CD4-positive, alpha-beta T cell (primary cell): ENCODE measurements at regions not wholly inside any gene's neighbourhood (a gene's known extent, or its start where the extent isn't known, plus 50 kb on each side); places are given as distances from the start of the nearest gene placed in this dataset.

Experiments used
- ATAC-seq: fragments of 200-7000 bp; cut with Tn5 transposase; one replicate; pipeline ENCODE4 v1.10.0; 2022; ENCODE audit warnings: mild to moderate bottlenecking; ENCODE audit not compliant: poor library complexity
- CTCF ChIA-PET: fragments of 350-600 bp; sonication (Branson Sonifier 250); formaldehyde crosslinking; loops from one replicate; lab custom pipeline; 2021; ENCODE audit warnings: antibody characterized with exemption, inconsistent platforms; lab: Charles Lee
- POLR2A ChIA-PET: fragments of 350-600 bp; sonication (Branson Sonifier 250); formaldehyde crosslinking; loops from one replicate; lab custom pipeline; 2021; ENCODE audit warnings: antibody characterized with exemption, inconsistent platforms; lab: Charles Lee
- DNase-seq, 14 experiments: peaks; one replicate each; pipeline ENCODE4 v3.0.0-alpha.2; 2013 to 2020; ENCODE audit warnings: mixed read lengths in 2 of 14
- H3K27ac ChIP-seq, 2 donors: one replicate each; pipeline versions ENCODE4 v1.5.1 to v1.7.0; 2013; ENCODE audit warnings: low read length in 2 of 2, low read depth in 1 of 2, mild to moderate bottlenecking in 1 of 2
- H3K27me3 ChIP-seq, 2 experiments: 1 replicate in 1 of 2; 2 replicates in 1 of 2; pipeline versions ENCODE4 v1.6.1 to v1.7.0; 2013; ENCODE audit warnings: low read length in 2 of 2, control low read depth in 1 of 2, mild to moderate bottlenecking in 1 of 2, moderate library complexity in 1 of 2; ENCODE audit not compliant: insufficient read depth in 2 of 2, control insufficient read depth in 1 of 2
- H3K36me3 ChIP-seq: one replicate; pipeline ENCODE4 v1.6.1; 2013; ENCODE audit warnings: low read length, control low read depth; ENCODE audit not compliant: insufficient read depth
- H3K4me1 ChIP-seq: one replicate; pipeline ENCODE4 v1.6.1; 2013; ENCODE audit warnings: low read length, control low read depth; ENCODE audit not compliant: insufficient read depth
- H3K4me3 ChIP-seq: one replicate; pipeline ENCODE4 v1.5.1; 2013; ENCODE audit warnings: mild to moderate bottlenecking, low read length, moderate library complexity
- H3K9me3 ChIP-seq, 2 experiments: 1 replicate in 1 of 2; 2 replicates in 1 of 2; pipeline versions ENCODE4 v1.6.1 to v1.7.0; 2013; ENCODE audit warnings: low read length in 2 of 2, mild to moderate bottlenecking in 2 of 2, control low read depth in 1 of 2, moderate library complexity in 1 of 2; ENCODE audit not compliant: control insufficient read depth in 1 of 2, insufficient read depth in 1 of 2
- H3K27ac Mint-ChIP-seq: one replicate; pipeline ENCODE4 v1.8.0; 2020; ENCODE audit warnings: mixed read lengths
- H3K27me3 Mint-ChIP-seq: one replicate; pipeline ENCODE4 v1.8.0; 2021; ENCODE audit warnings: mixed read lengths
- H3K36me3 Mint-ChIP-seq: one replicate; pipeline ENCODE4 v1.8.0; 2021; ENCODE audit warnings: low read depth, mixed read lengths
- H3K4me1 Mint-ChIP-seq: one replicate; pipeline ENCODE4 v1.8.0; 2021; ENCODE audit warnings: low read depth, mixed read lengths
- H3K4me3 Mint-ChIP-seq: one replicate; pipeline ENCODE4 v1.8.0; 2020; ENCODE audit warnings: mild to moderate bottlenecking, mixed read lengths
- H3K9me3 Mint-ChIP-seq: one replicate; pipeline ENCODE4 v1.8.0; 2020; ENCODE audit warnings: mixed read lengths
- intact Hi-C, 2 experiments: fragments of 100-400 bp; cut with DNase I in 1 of 2; cut with micrococcal nuclease in 1 of 2; formaldehyde crosslinking; loops; one replicate each; pipeline versions ENCODE4 v1.15.1 to v1.9.0; 2023 to 2025; cut with DNase I, micrococcal nuclease
- TF ChIP-seq, protein P1 (sequence below): fragments of 200-600 bp; IDR thresholded peaks from one replicate; pipeline ENCODE4 v1.8.0; 2022; ENCODE audit warnings: antibody characterized with exemption, mild to moderate bottlenecking

DNA sequence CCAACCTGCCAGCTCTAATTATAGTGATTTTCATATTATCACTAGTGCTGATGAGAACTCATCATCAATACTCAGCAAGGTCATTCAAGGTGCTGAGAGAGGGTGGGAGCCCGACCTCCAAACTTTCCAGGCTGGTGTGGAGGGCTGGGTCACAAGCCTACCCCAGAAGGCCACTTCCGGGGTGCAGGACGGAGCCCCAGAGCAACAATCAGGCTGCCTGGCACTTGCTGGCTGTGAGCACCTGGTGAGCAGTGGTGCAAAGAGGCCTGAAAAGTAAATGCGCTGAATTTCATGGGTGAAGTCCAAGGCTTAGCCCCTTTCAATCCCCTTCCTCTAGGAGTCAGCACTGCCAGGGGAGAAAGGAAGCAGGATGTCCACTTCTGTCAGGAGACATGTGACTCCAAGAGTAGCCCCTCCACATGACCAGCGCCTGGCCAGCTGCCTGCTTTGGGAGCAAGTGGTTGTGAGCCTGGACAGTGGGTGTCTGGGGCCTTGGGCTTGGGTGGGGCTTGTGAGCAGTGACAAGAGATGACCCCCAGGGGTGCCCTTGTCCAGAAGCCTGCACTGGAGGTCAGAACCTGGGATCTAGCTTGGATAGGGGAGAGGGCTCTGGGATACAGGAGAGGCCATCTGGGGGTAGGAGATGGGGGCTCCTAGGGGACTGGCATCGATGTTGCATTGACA, 165.0 kb upstream of the TLE3 start:
- peaks cover 55% of the 10 kb centered on the region for H3K4me1 Mint-ChIP-seq
- H3K4me1 ChIP-seq = peaks cover 70% of the 10 kb centered on the region
- no peak for ATAC-seq
- intact Hi-C loops = loop anchor here in 1 of 2 experiments (5.0 kb wide), 1 partner anchor 555 kb away; no protein-coding TSS in a partner anchor
- H3K27ac ChIP-seq = no peak overlapping the region
- ChIA-PET POLR2A (no interaction called here), CTCF (no interaction called here)
- H3K9me3 ChIP-seq = no peaks in the 10 kb centered on the region
- no peak overlapping the region for H3K27ac Mint-ChIP-seq
- no peak overlapping the region for H3K4me3 Mint-ChIP-seq
- H3K4me3 ChIP-seq = no peak overlapping the region
- H3K36me3 Mint-ChIP-seq = no peaks in the 10 kb centered on the region
- TF ChIP-seq, protein P1, sequence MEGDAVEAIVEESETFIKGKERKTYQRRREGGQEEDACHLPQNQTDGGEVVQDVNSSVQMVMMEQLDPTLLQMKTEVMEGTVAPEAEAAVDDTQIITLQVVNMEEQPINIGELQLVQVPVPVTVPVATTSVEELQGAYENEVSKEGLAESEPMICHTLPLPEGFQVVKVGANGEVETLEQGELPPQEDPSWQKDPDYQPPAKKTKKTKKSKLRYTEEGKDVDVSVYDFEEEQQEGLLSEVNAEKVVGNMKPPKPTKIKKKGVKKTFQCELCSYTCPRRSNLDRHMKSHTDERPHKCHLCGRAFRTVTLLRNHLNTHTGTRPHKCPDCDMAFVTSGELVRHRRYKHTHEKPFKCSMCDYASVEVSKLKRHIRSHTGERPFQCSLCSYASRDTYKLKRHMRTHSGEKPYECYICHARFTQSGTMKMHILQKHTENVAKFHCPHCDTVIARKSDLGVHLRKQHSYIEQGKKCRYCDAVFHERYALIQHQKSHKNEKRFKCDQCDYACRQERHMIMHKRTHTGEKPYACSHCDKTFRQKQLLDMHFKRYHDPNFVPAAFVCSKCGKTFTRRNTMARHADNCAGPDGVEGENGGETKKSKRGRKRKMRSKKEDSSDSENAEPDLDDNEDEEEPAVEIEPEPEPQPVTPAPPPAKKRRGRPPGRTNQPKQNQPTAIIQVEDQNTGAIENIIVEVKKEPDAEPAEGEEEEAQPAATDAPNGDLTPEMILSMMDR = no peak
- no peak for DNase-seq
- no peaks in the 10 kb centered on the region for H3K36me3 ChIP-seq
- H3K27me3 Mint-ChIP-seq = peaks cover 4% of the 10 kb centered on the region
- no peaks in the 10 kb centered on the region for H3K27me3 ChIP-seq
- H3K9me3 Mint-ChIP-seq = no peaks in the 10 kb centered on the region

DNA sequence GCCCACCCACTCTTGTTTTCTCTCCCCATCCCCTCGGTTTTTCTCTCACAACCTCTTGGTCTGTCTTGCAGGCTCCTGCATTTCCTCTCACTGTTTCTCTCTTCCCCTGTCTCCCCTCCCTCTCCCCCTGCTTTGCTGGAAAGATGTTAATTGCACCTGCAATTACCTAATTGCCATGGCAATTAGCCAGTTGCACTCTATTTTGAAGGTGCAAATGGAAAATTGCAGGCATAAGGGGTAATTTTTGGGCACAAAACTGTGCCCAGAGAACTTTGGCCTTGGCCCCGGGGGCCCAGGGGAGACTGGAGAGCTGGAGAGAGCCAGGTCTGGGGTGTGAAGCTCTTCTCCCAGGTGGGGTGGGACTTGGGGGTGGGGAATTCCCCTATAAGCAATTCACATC, 164.5 kb upstream of the TLE3 start:
- peaks cover 4% of the 10 kb centered on the region for H3K27me3 Mint-ChIP-seq
- CTCF ChIA-PET = no interaction called here
- TF ChIP-seq, protein P1 = no peak
- Histone ChIP-seq H3K4me1 (peaks cover 72% of the 10 kb centered on the region), H3K36me3 (no peaks in the 10 kb centered on the region), H3K27ac (no peak overlapping the region), H3K9me3 (no peaks in the 10 kb centered on the region), H3K27me3 (no peaks in the 10 kb centered on the region), H3K4me3 (no peak overlapping the region)
- ATAC-seq (no peak), DNase-seq (no peak)
- H3K4me1 Mint-ChIP-seq = peaks cover 61% of the 10 kb centered on the region
- H3K36me3 Mint-ChIP-seq = no peaks in the 10 kb centered on the region
- no peak overlapping the region for H3K27ac Mint-ChIP-seq
- POLR2A ChIA-PET = no interaction called here
- intact Hi-C loops = loop anchor here in 1 of 2 experiments (5.0 kb wide), 1 partner anchor 555 kb away; no protein-coding TSS in a partner anchor
- no peaks in the 10 kb centered on the region for H3K9me3 Mint-ChIP-seq
- H3K4me3 Mint-ChIP-seq = no peak overlapping the region

DNA sequence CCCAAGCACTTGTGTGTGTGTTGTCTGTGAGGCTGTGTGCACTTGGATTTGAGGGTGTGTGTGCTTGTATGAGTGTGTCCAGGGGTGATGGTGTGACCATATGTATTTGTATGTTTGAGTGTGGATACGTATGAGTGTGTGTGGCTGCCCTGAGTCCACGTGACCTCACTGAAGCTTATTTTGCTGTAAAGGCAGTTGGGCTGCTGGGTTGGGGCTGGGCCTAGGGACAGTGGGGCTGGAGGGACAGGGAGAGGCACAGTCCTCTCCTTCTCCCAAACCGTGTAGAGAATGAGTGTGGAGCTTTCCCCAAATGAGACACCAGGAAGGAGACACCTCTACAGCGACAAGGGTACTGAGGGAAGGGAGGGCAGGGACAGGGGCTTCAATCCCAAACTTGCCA, 163.4 kb upstream of the TLE3 start:
- Histone ChIP-seq H3K4me3 (no peak overlapping the region), H3K36me3 (no peaks in the 10 kb centered on the region), H3K4me1 (peaks cover 67% of the 10 kb centered on the region), H3K9me3 (no peaks in the 10 kb centered on the region), H3K27ac (no peak overlapping the region), H3K27me3 (no peaks in the 10 kb centered on the region)
- no peak overlapping the region for H3K4me3 Mint-ChIP-seq
- no peak overlapping the region for H3K27ac Mint-ChIP-seq
- no peaks in the 10 kb centered on the region for H3K36me3 Mint-ChIP-seq
- DNase-seq (no peak), ATAC-seq (no peak)
- TF ChIP-seq, protein P1 = no peak
- no peaks in the 10 kb centered on the region for H3K9me3 Mint-ChIP-seq
- POLR2A ChIA-PET = no interaction called here
- no peaks in the 10 kb centered on the region for H3K27me3 Mint-ChIP-seq
- H3K4me1 Mint-ChIP-seq = peaks cover 62% of the 10 kb centered on the region
- intact Hi-C loops = loop anchor here in 1 of 2 experiments (5.0 kb wide), 1 partner anchor 554 kb away; no protein-coding TSS in a partner anchor
- CTCF ChIA-PET = no interaction called here
